OCI-LY7 (cell line): ENCODE measurements at regions not wholly inside any gene's neighbourhood (a gene's known extent, or its start where the extent isn't known, plus 50 kb on each side); places are given as distances from the start of the nearest gene placed in this dataset.
"Not testable (repeated sequence)": the region's sequence is repeated elsewhere in the genome, so short reads cannot be mapped to it uniquely, and the experiment has no call there.

Experiments
- BruUV-seq: library from RNA; stranded (reverse); fragments of 400-500 nt; replicated peaks from 2 replicates; lab custom pipeline; 2021; lab: Mats Ljungman, UMichigan
- CTCF ChIA-PET: fragments of 300-600 bp; sonication (Branson Sonifier 250); formaldehyde crosslinking; loops from one replicate; lab custom pipeline; 2022; ENCODE audit warnings: antibody characterized with exemption; ENCODE audit not compliant: unreplicated experiment; lab: Charles Lee
- POLR2A ChIA-PET: fragments of 300-600 bp; sonication (Branson Sonifier 250); formaldehyde crosslinking; loops from one replicate; lab custom pipeline; 2022; ENCODE audit warnings: antibody characterized with exemption; lab: Charles Lee
- DNase-seq: peaks from one replicate; pipeline ENCODE4 v3.0.0-alpha.2; 2015; ENCODE audit warnings: low spot score
- H2AFZ ChIP-seq: fragments of 200-600 bp; sonication (generic), shearing (Covaris generic); 2 replicates; pipeline ENCODE4 v1.6.1; 2014; ENCODE audit warnings: mild to moderate bottlenecking, antibody characterized with exemption, low read length, moderate library complexity
- H3K27ac ChIP-seq: fragments of 200-600 bp; sonication (generic); 2 replicates; pipeline ENCODE4 v1.5.1; 2014; ENCODE audit warnings: mixed run types, low read depth, mild to moderate bottlenecking, moderate library complexity, low read length, inconsistent platforms; ENCODE audit not compliant: poor library complexity, severe bottlenecking
- H3K36me3 ChIP-seq: fragments of 200-600 bp; sonication (generic); 2 replicates; pipeline ENCODE4 v1.6.1; 2014; ENCODE audit warnings: mild to moderate bottlenecking, antibody characterized with exemption, low read length, moderate library complexity, mixed read lengths; ENCODE audit not compliant: insufficient read depth
- H3K4me1 ChIP-seq: fragments of 200-600 bp; sonication (generic); 2 replicates; pipeline ENCODE4 v1.5.1; 2014; ENCODE audit warnings: mild to moderate bottlenecking, low read length; ENCODE audit not compliant: insufficient read depth, poor library complexity, severe bottlenecking
- H3K4me2 ChIP-seq: fragments of 200-600 bp; sonication (generic); 2 replicates; pipeline ENCODE4 v1.6.1; 2014; ENCODE audit warnings: mild to moderate bottlenecking, low read length
- H3K4me3 ChIP-seq: fragments of 200-600 bp; sonication (generic); 2 replicates; pipeline ENCODE4 v1.5.1; 2014; ENCODE audit warnings: mild to moderate bottlenecking, low read depth, low read length; ENCODE audit not compliant: poor library complexity, severe bottlenecking
- H3K79me2 ChIP-seq: fragments of 200-600 bp; sonication (generic); 2 replicates; pipeline ENCODE4 v1.6.1; 2016; ENCODE audit warnings: low read depth, mild to moderate bottlenecking, low read length, moderate library complexity, mixed read lengths; ENCODE audit not compliant: insufficient read depth
- H3K9me2 ChIP-seq: fragments of 200-600 bp; sonication (generic); 2 replicates; pipeline ENCODE4 v1.6.1; 2016; ENCODE audit warnings: mild to moderate bottlenecking, low read length, mixed read lengths; ENCODE audit not compliant: insufficient read depth
- H3K9me3 ChIP-seq: fragments of 200-600 bp; sonication (generic); 2 replicates; pipeline ENCODE4 v1.6.1; 2014; ENCODE audit warnings: mild to moderate bottlenecking, mixed run types, low read length, mixed read lengths
- H4K20me1 ChIP-seq: fragments of 200-600 bp; sonication (generic); 2 replicates; pipeline ENCODE4 v1.6.1; 2014; ENCODE audit warnings: mild to moderate bottlenecking, antibody characterized with exemption, low read length, moderate library complexity, mixed read lengths; ENCODE audit not compliant: insufficient read depth
- CTCF ChIP-seq: fragments of 200-600 bp; sonication (generic); conservative IDR thresholded peaks from 2 replicates; pipeline ENCODE4 v1.5.1; 2014; ENCODE audit warnings: mild to moderate bottlenecking, antibody characterized with exemption, low read length, moderate library complexity, mixed read lengths
- EZH2phosphoT487 ChIP-seq: fragments of 200-600 bp; sonication (generic); IDR thresholded peaks from 2 replicates; pipeline ENCODE4 v1.6.1; 2018; ENCODE audit warnings: low read depth, borderline replicate concordance, mild to moderate bottlenecking, mixed run types, antibody characterized with exemption, low read length, moderate library complexity, mixed read lengths
- intact Hi-C: fragments of 100-400 bp; cut with micrococcal nuclease; formaldehyde crosslinking; loops from one replicate; pipeline ENCODE4 v1.10.0; 2022; ENCODE audit not compliant: unreplicated experiment

GRCh38 chr5:152472083-152472482 lies 67.0 kb upstream of the NMUR2 start:
- H2AFZ ChIP-seq = no peak overlapping the region
- no peaks in the 10 kb centered on the region for H4K20me1 ChIP-seq
- H3K9me2 ChIP-seq = no peaks in the 10 kb centered on the region
- DNase-seq = no peak
- no peaks in the 10 kb centered on the region for H3K36me3 ChIP-seq
- intact Hi-C loops = no loop called here
- no peaks in the 10 kb centered on the region for H3K79me2 ChIP-seq
- BruUV-seq = no TSS peak
- POLR2A ChIA-PET = no interaction called here
- no peak overlapping the region for H3K27ac ChIP-seq
- H3K4me3 ChIP-seq = no peak overlapping the region
- H3K9me3 ChIP-seq = no peaks in the 10 kb centered on the region
- no peak for TF ChIP-seq CTCF
- TF ChIP-seq EZH2phosphoT487 = no peak
- no peak overlapping the region for H3K4me2 ChIP-seq
- H3K4me1 ChIP-seq = no peaks in the 10 kb centered on the region
- CTCF ChIA-PET = no interaction called here

- no peak overlapping the region for H2AFZ ChIP-seq
- no peaks in the 10 kb centered on the region for H3K9me2 ChIP-seq
- POLR2A ChIA-PET = no interaction called here
- intact Hi-C loops = no loop called here
- no peaks in the 10 kb centered on the region for H3K9me3 ChIP-seq
- no peak for DNase-seq
- H4K20me1 ChIP-seq = no peaks in the 10 kb centered on the region
- H3K79me2 ChIP-seq = no peaks in the 10 kb centered on the region
- H3K4me2 ChIP-seq = no peak overlapping the region
- H3K4me3 ChIP-seq = no peak overlapping the region
- H3K36me3 ChIP-seq = no peaks in the 10 kb centered on the region
- no peak overlapping the region for H3K27ac ChIP-seq
- CTCF ChIA-PET = no interaction called here
- BruUV-seq = no TSS peak
- TF ChIP-seq CTCF (no peak), EZH2phosphoT487 (no peak)
- no peaks in the 10 kb centered on the region for H3K4me1 ChIP-seq
Measured at GRCh38 chr5:152474961-152475360, 69.9 kb upstream of the NMUR2 start.

GRCh38 chr5:152477536-152477935 lies 72.5 kb upstream of the NMUR2 start:
- Histone ChIP-seq H3K36me3 (no peaks in the 10 kb centered on the region), H3K9me2 (no peaks in the 10 kb centered on the region), H3K9me3 (no peaks in the 10 kb centered on the region), H3K27ac (no peak overlapping the region), H2AFZ (no peak overlapping the region), H3K79me2 (no peaks in the 10 kb centered on the region), H3K4me1 (no peaks in the 10 kb centered on the region), H4K20me1 (no peaks in the 10 kb centered on the region), H3K4me2 (no peak overlapping the region), H3K4me3 (no peak overlapping the region)
- CTCF ChIA-PET = no interaction called here
- TF ChIP-seq EZH2phosphoT487 (no peak), CTCF (no peak)
- BruUV-seq = no TSS peak
- DNase-seq = no peak
- intact Hi-C loops = no loop called here
- POLR2A ChIA-PET = no interaction called here

- H2AFZ ChIP-seq, H3K9me2 ChIP-seq, H3K27ac ChIP-seq, CTCF ChIA-PET, H3K36me3 ChIP-seq, H3K4me3 ChIP-seq, H3K4me1 ChIP-seq, POLR2A ChIA-PET, intact Hi-C loops, H3K79me2 ChIP-seq, H3K4me2 ChIP-seq, H4K20me1 ChIP-seq, BruUV-seq, DNase-seq, H3K9me3 ChIP-seq: not testable (repeated sequence)
Measured at GRCh38 chr5:152479866-152480265, 74.8 kb upstream of the NMUR2 start.

- POLR2A ChIA-PET, H3K9me3 ChIP-seq, intact Hi-C loops, H3K4me1 ChIP-seq, H3K79me2 ChIP-seq, H2AFZ ChIP-seq, H3K27ac ChIP-seq, H3K9me2 ChIP-seq, H3K4me2 ChIP-seq, H3K4me3 ChIP-seq, H4K20me1 ChIP-seq, CTCF ChIA-PET, H3K36me3 ChIP-seq, BruUV-seq, DNase-seq: not testable (repeated sequence)
Measured at GRCh38 chr5:152480677-152481076, 75.6 kb upstream of the NMUR2 start.
